Loucy (cell line): ENCODE measurements at regions not wholly inside any gene's neighbourhood (a gene's known extent, or its start where the extent isn't known, plus 50 kb on each side); places are given as distances from the start of the nearest gene placed in this dataset.

Experiments used
- H2AFZ ChIP-seq: fragments of 200-600 bp; sonication (generic); 2 replicates; pipeline ENCODE4 v1.6.0; 2016; ENCODE audit warnings: antibody characterized with exemption, mild to moderate bottlenecking, low read length, moderate library complexity
- H3F3A ChIP-seq: fragments of 200-600 bp; 2 replicates; pipeline ENCODE4 v1.6.0; 2016; ENCODE audit warnings: antibody characterized with exemption, low read depth, mild to moderate bottlenecking
- H3K27me3 ChIP-seq: fragments of 200-600 bp; sonication (generic); 2 replicates; pipeline ENCODE4 v1.6.1; 2014; ENCODE audit warnings: low read length, mild to moderate bottlenecking; ENCODE audit not compliant: insufficient read depth, poor library complexity, severe bottlenecking
- H3K36me3 ChIP-seq: fragments of 200-600 bp; sonication (generic); 2 replicates; pipeline ENCODE4 v1.6.1; 2016; ENCODE audit warnings: low read length; ENCODE audit not compliant: insufficient read depth
- H3K4me1 ChIP-seq: fragments of 200-600 bp; sonication (generic); 2 replicates; pipeline ENCODE4 v1.5.1; 2014; ENCODE audit warnings: low read length, mild to moderate bottlenecking; ENCODE audit not compliant: insufficient read depth, poor library complexity, severe bottlenecking
- H3K4me2 ChIP-seq: fragments of 200-600 bp; sonication (generic); 2 replicates; pipeline ENCODE4 v1.6.0; 2014; ENCODE audit warnings: antibody characterized with exemption, low read length, low read depth, mild to moderate bottlenecking; ENCODE audit not compliant: poor library complexity, severe bottlenecking
- H3K4me3 ChIP-seq: fragments of 200-600 bp; sonication (generic); 2 replicates; pipeline ENCODE4 v1.5.1; 2014; ENCODE audit warnings: low read length, mild to moderate bottlenecking, mixed read lengths; ENCODE audit not compliant: poor library complexity, severe bottlenecking
- H3K79me2 ChIP-seq: fragments of 200-600 bp; sonication (generic); 2 replicates; pipeline ENCODE4 v1.6.1; 2014; ENCODE audit warnings: low read length; ENCODE audit not compliant: insufficient read depth
- H3K9ac ChIP-seq: fragments of 200-600 bp; sonication (generic); 2 replicates; pipeline ENCODE4 v1.6.0; 2014; ENCODE audit warnings: mild to moderate bottlenecking, low read depth, low read length, moderate library complexity; ENCODE audit not compliant: poor library complexity, severe bottlenecking
- H3K9me2 ChIP-seq: fragments of 200-600 bp; sonication (generic); replicated peaks from 2 replicates; pipeline ENCODE4 v1.6.1; 2016; ENCODE audit warnings: low read depth, low read length, mixed read lengths
- H3K9me3 ChIP-seq: fragments of 200-600 bp; sonication (generic); 2 replicates; pipeline ENCODE4 v1.6.1; 2014; ENCODE audit warnings: mild to moderate bottlenecking, antibody characterized with exemption, low read length, low read depth; ENCODE audit not compliant: insufficient read depth
- H4K20me1 ChIP-seq: fragments of 200-600 bp; sonication (generic); 2 replicates; pipeline ENCODE4 v1.6.0; 2014; ENCODE audit warnings: antibody characterized with exemption, low read length, mild to moderate bottlenecking; ENCODE audit not compliant: insufficient read depth, poor library complexity, severe bottlenecking
- CTCF ChIP-seq: fragments of 200-600 bp; sonication (generic); conservative IDR thresholded peaks from 2 replicates; pipeline ENCODE4 v1.5.1; 2014; ENCODE audit warnings: mild to moderate bottlenecking, antibody characterized with exemption, low read length
- EZH2phosphoT487 ChIP-seq: fragments of 200-600 bp; IDR thresholded peaks from 2 replicates; pipeline ENCODE4 v1.6.1; 2018; ENCODE audit warnings: antibody characterized with exemption, mild to moderate bottlenecking, moderate library complexity, borderline replicate concordance

- Histone ChIP-seq H3K36me3 (no peaks in the 10 kb centered on the region), H3K4me3 (no peak overlapping the region), H2AFZ (no peak overlapping the region), H3K79me2 (no peaks in the 10 kb centered on the region), H3K9me2 (no peaks in the 10 kb centered on the region), H3K4me1 (no peaks in the 10 kb centered on the region), H4K20me1 (no peaks in the 10 kb centered on the region), H3K9ac (no peak overlapping the region), H3F3A (no peaks in the 10 kb centered on the region), H3K9me3 (no peaks in the 10 kb centered on the region), H3K4me2 (no peak overlapping the region), H3K27me3 (no peaks in the 10 kb centered on the region)
- TF ChIP-seq CTCF (no peak), EZH2phosphoT487 (no peak)
These were observed 318.2 kb downstream of the NPIPA8 start for GRCh38 chr16:18018376-18018775.

GRCh38 chr16:18013863-18014262, 322.7 kb downstream of the NPIPA8 start:
- TF ChIP-seq CTCF (no peak), EZH2phosphoT487 (no peak)
- no peak overlapping the region for H3K4me3 ChIP-seq
- no peaks in the 10 kb centered on the region for H3F3A ChIP-seq

GRCh38 chr16:18008356-18008755, 328.2 kb downstream of the NPIPA8 start:
- no peaks in the 10 kb centered on the region for H4K20me1 ChIP-seq
- no peak overlapping the region for H3K9ac ChIP-seq
- no peaks in the 10 kb centered on the region for H3K27me3 ChIP-seq
- no peaks in the 10 kb centered on the region for H3K36me3 ChIP-seq
- no peak overlapping the region for H3K4me2 ChIP-seq
- peaks cover 4% of the 10 kb centered on the region; the same call in 1 of the 2 replicates for H3K9me3 ChIP-seq
- no peaks in the 10 kb centered on the region for H3K79me2 ChIP-seq
- TF ChIP-seq CTCF (no peak), EZH2phosphoT487 (no peak)
- H3F3A ChIP-seq: no peaks in the 10 kb centered on the region
- no peaks in the 10 kb centered on the region for H3K4me1 ChIP-seq
- no peaks in the 10 kb centered on the region for H3K9me2 ChIP-seq
- no peak overlapping the region for H2AFZ ChIP-seq
- no peak overlapping the region for H3K4me3 ChIP-seq

More at GRCh38 chr16:18013863-18014262, 322.7 kb downstream of the NPIPA8 start:
- H3K27me3 ChIP-seq: no peaks in the 10 kb centered on the region
- no peaks in the 10 kb centered on the region for H3K4me1 ChIP-seq
- 0 out of 2 replicates have a peak, but pooled peaks cover 2% of the 10 kb centered on the region for H3K9me3 ChIP-seq
- no peaks in the 10 kb centered on the region for H3K79me2 ChIP-seq
- no peaks in the 10 kb centered on the region for H3K9me2 ChIP-seq
- no peak overlapping the region for H3K4me2 ChIP-seq
- H3K36me3 ChIP-seq: no peaks in the 10 kb centered on the region
- no peaks in the 10 kb centered on the region for H4K20me1 ChIP-seq
- H2AFZ ChIP-seq: no peak overlapping the region
- no peak overlapping the region for H3K9ac ChIP-seq
